Astrocyte (in vitro differentiated cells and primary cell): ENCODE measurements at regions not wholly inside any gene's neighbourhood (a gene's known extent, or its start where the extent isn't known, plus 50 kb on each side); places are given as distances from the start of the nearest gene placed in this dataset.

Experiments used
- EZH2 ChIP-seq: IDR thresholded peaks from 2 replicates; pipeline ENCODE4 v1.6.1; 2012; ENCODE audit warnings: mild to moderate bottlenecking, low read length, inconsistent platforms; ENCODE audit not compliant: insufficient read depth
- TF ChIP-seq, protein P1 (sequence below): IDR thresholded peaks from 2 replicates; pipeline ENCODE4 v1.5.1; 2011; ENCODE audit warnings: low read depth, mild to moderate bottlenecking, inconsistent platforms, low read length, moderate library complexity; ENCODE audit not compliant: insufficient read depth

DNA sequence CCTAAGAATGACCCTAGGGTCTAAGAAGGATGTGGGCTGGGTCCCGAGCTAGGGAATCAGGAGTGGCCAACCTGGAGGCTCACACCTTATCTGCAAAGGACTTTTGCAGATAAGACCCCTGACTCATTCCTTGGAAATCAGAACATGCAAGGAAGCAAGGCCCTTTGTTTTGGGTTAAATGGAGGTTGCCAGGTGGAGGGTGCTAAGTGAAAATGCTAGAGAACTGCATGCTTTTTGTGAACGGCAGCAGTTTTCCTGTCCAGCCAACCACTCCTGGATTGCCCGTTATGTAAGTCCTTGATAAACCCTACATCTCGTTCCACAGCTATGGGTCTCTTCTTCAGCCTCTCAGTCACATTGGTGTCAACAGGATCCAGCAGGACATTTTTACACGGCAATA is 52.1 kb upstream of the CST7 start:
- TF ChIP-seq, protein P1, sequence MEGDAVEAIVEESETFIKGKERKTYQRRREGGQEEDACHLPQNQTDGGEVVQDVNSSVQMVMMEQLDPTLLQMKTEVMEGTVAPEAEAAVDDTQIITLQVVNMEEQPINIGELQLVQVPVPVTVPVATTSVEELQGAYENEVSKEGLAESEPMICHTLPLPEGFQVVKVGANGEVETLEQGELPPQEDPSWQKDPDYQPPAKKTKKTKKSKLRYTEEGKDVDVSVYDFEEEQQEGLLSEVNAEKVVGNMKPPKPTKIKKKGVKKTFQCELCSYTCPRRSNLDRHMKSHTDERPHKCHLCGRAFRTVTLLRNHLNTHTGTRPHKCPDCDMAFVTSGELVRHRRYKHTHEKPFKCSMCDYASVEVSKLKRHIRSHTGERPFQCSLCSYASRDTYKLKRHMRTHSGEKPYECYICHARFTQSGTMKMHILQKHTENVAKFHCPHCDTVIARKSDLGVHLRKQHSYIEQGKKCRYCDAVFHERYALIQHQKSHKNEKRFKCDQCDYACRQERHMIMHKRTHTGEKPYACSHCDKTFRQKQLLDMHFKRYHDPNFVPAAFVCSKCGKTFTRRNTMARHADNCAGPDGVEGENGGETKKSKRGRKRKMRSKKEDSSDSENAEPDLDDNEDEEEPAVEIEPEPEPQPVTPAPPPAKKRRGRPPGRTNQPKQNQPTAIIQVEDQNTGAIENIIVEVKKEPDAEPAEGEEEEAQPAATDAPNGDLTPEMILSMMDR = no peak
- no peak for TF ChIP-seq EZH2
